Vagina (tissue), 2 donors: ENCODE measurements at regions not wholly inside any gene's neighbourhood (a gene's known extent, or its start where the extent isn't known, plus 50 kb on each side); places are given as distances from the start of the nearest gene placed in this dataset.

Experiments
- POLR2AphosphoS5 ChIP-seq, 2 donors: sonication (generic); formaldehyde crosslinking; IDR thresholded peaks; one replicate each; pipeline ENCODE4 v1.9.0; 2017; ENCODE audit warnings: antibody characterized with exemption in 2 of 2, mild to moderate bottlenecking in 2 of 2, low read depth in 1 of 2; ENCODE audit not compliant: insufficient read depth in 1 of 2
- TF ChIP-seq, protein P1 (sequence below), 3 experiments: fragments of 450-650 bp in 2 of 3; fragments of 200-600 bp in 1 of 3; sonication (generic) in 1 of 3; IDR thresholded peaks; one replicate each; pipeline ENCODE4 v1.5.1; 2017 to 2019; ENCODE audit warnings: antibody characterized with exemption in 3 of 3, mild to moderate bottlenecking in 2 of 3, moderate library complexity in 2 of 3

DNA sequence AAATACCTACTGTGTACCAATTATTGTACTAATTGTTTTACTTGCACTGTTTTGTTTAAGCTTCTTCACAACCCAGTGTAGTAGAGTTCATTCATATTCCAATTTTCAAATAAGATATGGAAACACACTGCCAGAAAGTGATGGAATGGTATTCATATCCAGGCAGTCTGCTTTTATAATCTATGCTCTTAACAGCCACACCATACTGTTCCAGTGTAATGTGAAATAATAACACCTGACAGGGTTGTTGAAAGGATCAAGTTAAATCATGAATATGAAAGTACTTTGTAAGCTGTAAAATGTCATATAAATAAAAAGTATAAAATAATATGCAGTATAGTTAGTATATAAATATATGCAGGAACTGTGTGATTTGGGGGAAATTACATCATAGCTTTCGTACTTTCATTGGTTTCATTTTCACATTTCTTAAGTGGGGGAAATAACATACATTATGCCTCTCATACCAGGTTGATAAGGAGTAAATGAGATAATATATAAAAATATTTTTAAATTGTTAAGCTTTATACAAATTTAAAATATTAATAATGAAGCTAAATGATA, 230.8 kb downstream of the TANC2 start:
- TF ChIP-seq, protein P1, sequence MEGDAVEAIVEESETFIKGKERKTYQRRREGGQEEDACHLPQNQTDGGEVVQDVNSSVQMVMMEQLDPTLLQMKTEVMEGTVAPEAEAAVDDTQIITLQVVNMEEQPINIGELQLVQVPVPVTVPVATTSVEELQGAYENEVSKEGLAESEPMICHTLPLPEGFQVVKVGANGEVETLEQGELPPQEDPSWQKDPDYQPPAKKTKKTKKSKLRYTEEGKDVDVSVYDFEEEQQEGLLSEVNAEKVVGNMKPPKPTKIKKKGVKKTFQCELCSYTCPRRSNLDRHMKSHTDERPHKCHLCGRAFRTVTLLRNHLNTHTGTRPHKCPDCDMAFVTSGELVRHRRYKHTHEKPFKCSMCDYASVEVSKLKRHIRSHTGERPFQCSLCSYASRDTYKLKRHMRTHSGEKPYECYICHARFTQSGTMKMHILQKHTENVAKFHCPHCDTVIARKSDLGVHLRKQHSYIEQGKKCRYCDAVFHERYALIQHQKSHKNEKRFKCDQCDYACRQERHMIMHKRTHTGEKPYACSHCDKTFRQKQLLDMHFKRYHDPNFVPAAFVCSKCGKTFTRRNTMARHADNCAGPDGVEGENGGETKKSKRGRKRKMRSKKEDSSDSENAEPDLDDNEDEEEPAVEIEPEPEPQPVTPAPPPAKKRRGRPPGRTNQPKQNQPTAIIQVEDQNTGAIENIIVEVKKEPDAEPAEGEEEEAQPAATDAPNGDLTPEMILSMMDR (IDR thresholded peaks at IDR 0.05), result no peak
- no peak for TF ChIP-seq POLR2AphosphoS5 (IDR thresholded peaks at IDR 0.05; ENCODE audit: insufficient read depth in 1 of 2, low read depth in 1 of 2)
